GM21723 (cell line): ENCODE measurements at regions not wholly inside any gene's neighbourhood (a gene's known extent, or its start where the extent isn't known, plus 50 kb on each side); places are given as distances from the start of the nearest gene placed in this dataset.
"Not testable (repeated sequence)": the region's sequence is repeated elsewhere in the genome, so short reads cannot be mapped to it uniquely, and the experiment has no call there.

Experiments used
- ATAC-seq: cut with Tn5 transposase; IDR thresholded peaks from one replicate; pipeline ENCODE4 v1.9.1; 2021; ENCODE audit warnings: mild to moderate bottlenecking, moderate library complexity; ENCODE audit not compliant: unreplicated experiment

- not testable (repeated sequence) for ATAC-seq
Measured at GRCh38 chr5:92271750-92272149, 888.6 kb upstream of the ARRDC3 start.

- no peak for ATAC-seq
Measured at GRCh38 chr5:92268343-92268742, 885.2 kb upstream of the ARRDC3 start.

DNA sequence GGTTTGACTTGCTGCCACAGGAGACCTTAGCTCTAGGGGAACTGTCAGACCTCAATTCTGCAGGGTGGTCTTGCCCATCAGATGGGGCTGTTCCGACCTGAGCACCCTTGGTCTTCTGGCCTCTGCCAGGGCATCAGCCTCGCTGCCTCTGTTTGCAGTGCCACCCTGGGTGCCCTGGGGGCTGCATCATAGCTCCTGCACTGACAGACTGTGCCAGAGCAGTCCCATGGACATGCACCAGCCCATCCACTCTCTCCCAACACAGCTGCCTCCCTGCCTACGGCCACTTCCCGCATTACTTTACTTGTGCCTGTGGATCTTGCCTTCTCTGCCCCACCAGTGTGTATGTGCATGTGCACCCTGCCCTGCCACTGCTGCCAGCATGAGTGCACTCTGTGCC lies 884.7 kb upstream of the ARRDC3 start:
- ATAC-seq: no peak

DNA sequence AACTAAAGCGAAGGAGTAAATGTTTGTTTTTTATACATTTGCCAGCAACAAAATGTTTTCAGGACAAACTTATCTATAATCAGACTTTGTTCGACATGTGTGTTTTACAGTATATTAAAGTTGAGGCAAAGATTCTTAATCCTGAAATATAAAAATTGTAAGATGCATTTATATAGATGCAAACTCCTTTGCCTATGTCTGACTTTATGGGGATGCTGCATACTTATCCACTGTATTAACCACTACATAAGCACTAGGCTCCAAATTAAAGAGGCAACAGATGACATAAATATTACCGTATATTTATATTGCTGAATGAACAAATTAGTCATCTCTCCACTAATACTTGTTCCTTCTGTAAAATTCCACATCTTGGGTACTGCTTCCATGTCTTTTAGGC lies 882.7 kb upstream of the ARRDC3 start:
- ATAC-seq: no peak

DNA sequence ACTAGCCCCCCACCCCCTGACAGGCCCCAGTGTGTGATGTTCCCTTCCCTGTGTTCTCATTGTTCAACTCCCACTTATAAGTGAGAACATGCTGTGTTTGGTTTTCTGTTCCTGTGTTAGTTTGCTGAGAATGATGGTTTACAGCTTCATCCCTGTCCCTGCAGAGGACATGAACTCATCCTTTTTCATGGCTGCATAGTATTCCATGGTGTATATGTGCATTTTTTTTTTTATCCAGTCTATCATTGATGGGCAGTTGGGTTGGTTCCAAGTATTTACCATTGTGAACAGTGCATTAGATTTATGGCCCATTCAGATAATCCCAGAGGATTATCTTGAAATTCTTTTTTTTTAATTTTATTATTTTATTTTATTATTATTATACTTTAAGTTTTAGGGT lies 872.5 kb upstream of the ARRDC3 start:
- ATAC-seq: not testable (repeated sequence)

DNA sequence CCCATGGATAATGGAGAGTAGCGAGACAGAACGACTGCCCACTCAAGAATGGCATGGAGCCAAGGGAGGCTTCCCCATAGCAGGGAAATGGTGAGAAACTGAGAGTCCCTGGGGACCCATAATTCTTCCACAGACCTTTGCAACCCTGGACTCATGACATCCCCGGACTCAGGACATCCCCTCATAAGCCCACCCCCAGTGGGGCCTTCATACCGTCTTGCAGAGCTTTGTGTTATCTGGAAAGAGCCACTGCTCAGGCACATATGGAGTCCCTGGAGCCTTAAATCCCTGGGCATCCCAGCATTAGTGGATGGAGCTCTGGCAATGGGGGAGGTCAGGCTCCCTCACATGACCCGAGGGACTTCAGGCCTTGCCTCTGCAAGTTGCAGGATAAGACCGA lies 865.4 kb upstream of the ARRDC3 start:
- ATAC-seq: no peak

DNA sequence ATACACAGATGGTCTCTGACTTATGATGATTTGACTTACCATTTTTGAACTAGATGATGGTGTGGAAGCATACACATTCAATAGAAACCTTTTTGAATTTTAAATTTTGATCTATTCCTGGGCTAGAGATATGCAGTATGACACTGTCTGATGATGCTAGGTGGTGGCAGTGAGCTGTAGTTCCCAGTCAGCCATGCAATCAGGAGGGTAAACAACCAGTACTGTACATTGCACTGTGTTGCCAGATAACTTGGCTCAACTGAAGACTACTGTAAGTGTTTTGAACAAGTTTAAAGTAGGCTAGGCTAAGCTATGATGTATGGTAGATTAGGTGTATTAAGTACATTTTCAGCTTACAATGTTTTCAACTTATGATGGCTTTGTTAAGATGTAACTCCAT lies 859.1 kb upstream of the ARRDC3 start:
- no peak for ATAC-seq

GRCh38 chr5:92237896-92238295 lies 854.8 kb upstream of the ARRDC3 start:
- no peak for ATAC-seq

GRCh38 chr5:92222449-92222848 lies 839.3 kb upstream of the ARRDC3 start:
- ATAC-seq: no peak

GRCh38 chr5:92216852-92217251 lies 833.7 kb upstream of the ARRDC3 start:
- ATAC-seq: not testable (repeated sequence)

DNA sequence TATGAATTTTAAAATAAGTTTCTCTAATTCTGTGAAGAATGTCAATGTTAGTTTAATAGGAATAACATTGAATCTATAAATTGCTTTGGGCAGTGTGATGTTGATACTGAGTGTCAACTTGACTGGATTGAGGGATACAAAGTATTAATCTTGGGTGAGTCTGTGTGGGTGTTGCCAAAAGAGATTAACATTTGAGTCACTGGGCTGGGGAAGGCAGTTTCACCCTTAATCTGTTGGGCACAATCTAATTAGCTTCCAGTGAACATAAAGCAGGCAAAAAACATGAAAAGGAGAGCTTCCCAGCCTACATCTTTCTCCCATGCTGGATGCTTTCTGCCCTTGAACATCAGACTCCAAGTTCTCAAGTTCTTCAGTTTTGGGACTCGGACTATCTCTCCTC lies 832.0 kb upstream of the ARRDC3 start:
- no peak for ATAC-seq

- no peak for ATAC-seq
Measured at GRCh38 chr5:92208265-92208664, 825.1 kb upstream of the ARRDC3 start.

DNA sequence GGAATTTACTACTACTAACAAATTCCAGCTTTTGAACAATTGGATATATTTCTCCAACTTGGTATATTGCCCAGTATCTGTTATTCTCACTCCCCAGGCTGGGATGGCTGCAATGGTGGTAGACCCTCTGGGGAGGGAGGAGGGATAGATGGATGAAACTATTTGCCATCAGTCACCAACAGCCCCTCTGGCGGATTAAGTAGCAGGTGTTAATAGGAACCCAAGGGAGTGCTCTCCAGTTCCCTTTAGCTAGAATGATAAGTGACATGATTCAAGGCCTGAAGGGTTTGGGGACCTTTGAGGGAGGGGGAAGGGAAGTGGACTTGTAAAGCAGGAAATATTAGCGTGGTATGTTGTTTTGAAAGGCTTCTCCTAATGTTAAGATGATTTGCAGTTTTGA lies 824.0 kb upstream of the ARRDC3 start:
- ATAC-seq: no peak

DNA sequence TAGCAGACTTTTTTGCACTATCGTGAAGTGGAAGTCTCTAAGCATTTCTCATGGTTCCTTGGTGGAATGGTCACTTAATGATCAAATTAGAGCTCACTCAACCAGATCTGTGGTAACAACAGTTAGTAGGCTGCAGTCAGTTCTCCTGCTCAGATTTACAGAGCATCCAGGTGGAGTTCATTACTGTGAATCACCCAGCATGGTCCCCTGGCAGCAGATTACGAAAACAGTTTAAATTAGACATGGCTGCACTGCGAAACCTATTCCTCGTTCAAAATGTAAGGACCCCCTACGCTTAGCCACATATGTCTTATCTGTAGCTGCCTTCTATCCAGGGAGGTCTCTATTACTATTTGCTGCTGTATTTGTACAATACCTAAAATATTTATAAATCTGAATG lies 823.6 kb upstream of the ARRDC3 start:
- ATAC-seq: no peak

DNA sequence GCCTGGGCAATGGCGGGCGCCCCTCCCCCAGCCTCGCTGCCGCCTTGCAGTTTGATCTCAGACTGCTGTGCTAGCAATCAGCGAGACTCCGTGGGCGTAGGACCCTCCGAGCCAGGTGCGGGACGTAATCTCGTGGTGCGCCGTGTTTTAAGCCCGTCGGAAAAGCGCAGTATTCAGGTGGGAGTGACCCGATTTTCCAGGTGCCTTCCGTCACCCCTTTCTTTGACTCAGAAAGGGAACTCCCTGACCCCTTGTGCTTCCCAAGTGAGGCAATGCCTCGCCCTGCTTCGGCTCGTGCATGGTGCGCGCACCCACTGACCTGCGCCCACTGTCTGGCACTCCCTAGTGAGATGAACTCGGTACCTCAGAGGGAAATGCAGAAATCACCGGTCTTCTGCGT lies 815.9 kb upstream of the ARRDC3 start:
- ATAC-seq: not testable (repeated sequence)

- no peak for ATAC-seq
Measured at GRCh38 chr5:92181656-92182055, 798.5 kb upstream of the ARRDC3 start.

- no peak for ATAC-seq
Measured at GRCh38 chr5:92180391-92180790, 797.3 kb upstream of the ARRDC3 start.

GRCh38 chr5:92179651-92180050 lies 796.5 kb upstream of the ARRDC3 start:
- no peak for ATAC-seq

DNA sequence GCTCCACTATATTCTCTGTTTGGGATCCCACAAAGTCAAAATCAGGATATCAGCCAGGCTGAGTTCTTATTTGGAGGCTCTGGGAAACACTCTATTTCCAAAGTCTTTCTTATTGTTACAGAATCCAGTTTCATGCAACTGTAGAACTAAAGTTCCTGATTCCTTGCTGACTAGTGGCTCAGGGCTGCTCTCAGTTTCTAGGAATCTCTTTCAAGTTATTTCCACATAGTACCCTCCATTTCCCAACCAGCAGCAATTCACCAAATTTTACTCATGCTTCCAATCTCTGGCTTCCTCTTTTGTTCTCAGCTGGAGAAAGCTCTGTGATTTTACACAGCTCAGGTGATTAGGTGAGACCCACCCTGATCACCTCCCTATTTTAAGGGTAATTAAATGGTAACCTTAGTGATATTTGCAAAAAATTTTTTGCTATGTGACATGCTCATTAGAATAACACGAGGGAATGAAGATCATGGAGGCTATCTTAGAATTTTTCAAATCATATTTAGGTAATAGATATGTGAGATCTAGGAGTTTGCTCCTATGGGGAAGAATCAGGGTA lies 794.9 kb upstream of the ARRDC3 start:
- ATAC-seq: no peak

GRCh38 chr5:92163906-92164305 lies 780.8 kb upstream of the ARRDC3 start:
- ATAC-seq: no peak

DNA sequence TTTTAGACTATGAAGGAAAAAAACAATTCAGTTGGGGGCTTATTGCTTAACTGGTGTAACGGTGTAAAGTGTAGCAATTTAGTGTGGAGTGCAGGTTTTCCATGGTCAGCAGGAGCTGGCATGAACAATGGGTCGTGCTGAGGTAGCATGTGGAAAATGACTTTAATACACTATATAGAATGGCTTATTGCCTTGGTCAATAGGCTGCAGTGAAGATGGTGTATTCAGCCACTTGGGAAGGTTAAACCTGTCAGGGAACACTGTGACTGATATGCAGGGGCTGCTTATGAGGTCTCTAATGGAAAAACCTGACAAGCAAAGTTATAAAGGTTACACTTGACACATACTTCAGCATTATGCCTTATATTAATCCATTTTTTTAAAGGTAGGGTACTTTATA lies 764.7 kb upstream of the ARRDC3 start:
- ATAC-seq: no peak

- no peak for ATAC-seq
Measured at GRCh38 chr5:92147266-92147665, 764.1 kb upstream of the ARRDC3 start.

DNA sequence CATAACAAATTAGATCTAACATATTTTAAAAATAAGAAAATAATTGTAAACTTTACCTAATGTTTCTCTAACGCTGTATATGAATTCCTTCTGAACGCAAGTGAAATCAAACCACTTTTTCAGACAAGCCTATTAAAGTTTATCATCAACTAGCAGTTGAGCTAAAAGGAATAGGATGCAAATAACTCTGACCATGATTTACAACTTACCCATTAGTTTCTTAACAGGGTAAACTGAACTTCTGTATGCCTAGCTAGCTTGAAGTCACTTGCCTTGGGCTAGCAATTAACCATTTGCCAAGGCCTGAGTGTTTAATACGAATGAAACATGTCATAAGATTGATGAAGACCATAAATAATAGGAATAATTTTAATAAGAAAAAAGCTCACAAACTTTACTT lies 762.7 kb upstream of the ARRDC3 start:
- ATAC-seq: no peak

- ATAC-seq: no peak
Measured at GRCh38 chr5:92144824-92145223, 761.7 kb upstream of the ARRDC3 start.
